HG02840 (cell line): ENCODE measurements at regions not wholly inside any gene's neighbourhood (a gene's known extent, or its start where the extent isn't known, plus 50 kb on each side); places are given as distances from the start of the nearest gene placed in this dataset.

Experiments
- ATAC-seq: cut with Tn5 transposase; IDR thresholded peaks from one replicate; pipeline ENCODE4 v1.9.1; 2021; ENCODE audit warnings: mild to moderate bottlenecking, moderate library complexity, moderate number of reproducible peaks; ENCODE audit not compliant: unreplicated experiment, low FRiP score

DNA sequence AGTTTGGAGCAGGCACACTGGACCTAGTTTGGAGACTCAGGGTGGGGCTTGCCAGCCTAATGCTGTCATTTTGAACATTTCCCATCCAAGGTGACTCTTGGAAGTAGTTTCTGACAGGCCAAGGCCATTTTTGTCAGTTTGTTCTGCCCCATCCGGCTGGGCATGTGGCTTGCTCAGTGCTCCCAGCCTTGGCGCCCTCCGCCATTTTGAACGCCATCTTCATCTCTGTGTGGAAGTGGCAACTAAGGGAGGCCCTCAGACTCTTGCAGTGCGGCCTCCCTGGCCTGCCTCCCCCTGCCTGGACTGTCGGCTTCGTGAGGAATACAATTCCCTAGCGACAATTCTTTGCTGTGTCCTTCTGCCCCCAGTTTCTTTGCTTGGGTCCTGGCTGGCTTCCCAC is 150.6 kb upstream of the RGMA start:
- no peak for ATAC-seq

DNA sequence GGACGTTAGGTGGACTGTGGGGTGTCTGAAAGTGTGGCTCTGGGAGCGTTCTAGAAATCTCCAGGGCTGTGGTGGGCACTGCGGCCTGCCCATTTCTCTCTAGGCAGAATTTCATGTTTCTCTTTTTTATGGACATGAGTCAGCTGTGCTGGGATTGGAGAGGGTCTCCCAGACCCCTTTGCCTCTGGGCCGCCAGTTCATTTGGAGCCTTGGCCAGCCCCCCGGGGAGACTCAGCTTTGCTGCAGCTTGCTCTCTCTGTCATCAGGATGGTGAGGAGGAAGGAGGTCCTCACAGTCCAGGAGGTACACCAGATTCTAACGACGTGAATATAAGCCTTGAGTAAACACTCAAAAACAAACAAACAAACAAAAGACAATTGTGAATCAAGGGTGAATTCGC is 149.6 kb upstream of the RGMA start:
- ATAC-seq = no peak

DNA sequence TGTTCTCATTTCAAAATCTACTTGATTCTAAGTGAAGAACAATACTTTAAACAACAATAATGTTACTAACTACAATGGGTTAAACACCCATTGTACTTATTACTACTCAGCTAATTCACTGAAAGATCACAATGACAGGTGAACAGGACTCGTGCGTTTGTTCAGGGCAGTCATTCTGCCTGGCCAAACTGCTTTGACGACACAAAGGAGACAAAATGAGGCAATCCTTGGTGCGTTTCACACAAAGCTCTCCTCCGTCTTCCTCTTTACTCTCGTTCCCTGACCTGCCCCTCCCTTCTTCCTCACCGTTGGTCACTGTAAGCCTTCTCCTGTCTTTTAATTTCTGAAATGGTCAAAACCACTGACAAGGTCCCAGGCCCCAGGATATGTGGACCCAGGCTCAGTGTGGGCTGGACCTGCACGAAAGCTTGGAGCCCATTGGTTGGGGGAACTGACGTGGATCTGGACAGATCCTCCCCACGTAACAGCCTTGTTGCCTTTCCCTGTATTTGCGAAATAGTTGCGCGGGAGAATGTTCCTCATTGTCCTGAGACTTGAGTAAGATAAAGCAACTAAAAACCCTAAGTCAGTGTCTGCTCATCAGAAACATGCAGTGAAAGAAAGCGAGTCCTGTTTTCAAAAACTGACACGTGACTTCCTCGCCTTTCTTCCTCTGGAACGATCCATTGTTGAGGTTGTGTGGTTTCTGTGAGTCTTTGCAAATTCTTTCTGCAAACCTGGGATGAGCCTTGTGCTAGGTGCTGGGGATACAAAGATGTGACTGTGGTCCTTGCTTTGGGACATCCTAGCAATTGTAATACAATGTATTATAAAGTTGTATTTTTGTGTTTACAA is 147.1 kb upstream of the RGMA start:
- no peak for ATAC-seq

DNA sequence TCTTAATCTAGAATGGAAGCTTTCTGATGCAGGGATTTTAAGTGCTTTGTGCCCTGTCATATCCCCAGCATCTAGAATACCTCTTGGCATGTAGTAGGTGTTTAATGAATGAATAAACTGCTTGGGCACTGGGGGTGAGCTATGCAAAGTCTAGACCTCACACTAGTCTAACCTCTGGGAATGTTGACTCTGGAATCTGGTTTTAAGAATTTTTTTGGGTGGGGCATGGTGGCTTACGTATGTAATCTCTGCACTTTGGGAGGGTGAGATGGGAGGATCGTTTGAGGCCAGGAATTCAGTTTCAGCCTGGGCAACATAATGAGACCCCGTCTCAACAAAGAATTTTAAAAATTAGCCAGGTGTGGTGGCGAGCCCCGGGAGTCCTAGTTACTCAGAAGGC is 146.3 kb upstream of the RGMA start:
- ATAC-seq = no peak

DNA sequence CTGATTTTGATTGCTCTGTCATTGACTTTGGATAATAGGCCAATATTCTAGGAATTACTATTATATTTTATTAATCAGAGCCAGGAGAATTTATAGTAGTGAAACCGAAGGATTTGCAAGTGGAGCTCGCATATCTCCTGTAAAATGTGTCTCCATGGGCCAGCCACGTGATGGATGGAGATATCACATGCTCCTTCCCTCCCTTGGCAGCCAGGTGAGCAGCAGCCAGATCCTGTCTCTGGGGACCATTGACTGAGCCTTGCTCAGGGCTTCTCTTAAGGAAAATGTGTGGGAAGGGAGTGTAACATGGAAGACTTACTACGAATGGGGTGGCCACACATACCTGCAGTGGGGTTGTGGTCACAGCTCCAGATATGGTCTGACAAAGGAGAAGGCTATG is 144.7 kb upstream of the RGMA start:
- no peak for ATAC-seq

DNA sequence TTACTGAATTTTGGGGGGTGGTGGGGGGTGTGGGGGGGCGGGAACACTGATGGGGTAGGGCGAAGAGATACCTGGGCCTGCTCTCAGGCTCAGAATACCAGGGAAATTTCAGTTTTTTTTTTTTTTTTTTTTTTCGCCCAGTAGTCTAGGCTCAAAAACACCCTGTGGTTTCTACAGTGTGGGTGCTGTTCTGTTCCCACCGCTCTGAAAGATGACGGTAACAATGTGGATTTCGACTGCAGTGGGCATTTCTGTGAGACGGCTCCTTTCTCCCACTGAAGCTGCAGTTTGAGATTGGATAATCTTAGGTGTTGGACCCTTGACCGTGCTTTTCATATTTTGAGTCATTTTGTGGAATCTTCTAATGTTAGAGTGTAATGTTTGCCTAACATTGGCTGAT is 143.8 kb upstream of the RGMA start:
- no peak for ATAC-seq

DNA sequence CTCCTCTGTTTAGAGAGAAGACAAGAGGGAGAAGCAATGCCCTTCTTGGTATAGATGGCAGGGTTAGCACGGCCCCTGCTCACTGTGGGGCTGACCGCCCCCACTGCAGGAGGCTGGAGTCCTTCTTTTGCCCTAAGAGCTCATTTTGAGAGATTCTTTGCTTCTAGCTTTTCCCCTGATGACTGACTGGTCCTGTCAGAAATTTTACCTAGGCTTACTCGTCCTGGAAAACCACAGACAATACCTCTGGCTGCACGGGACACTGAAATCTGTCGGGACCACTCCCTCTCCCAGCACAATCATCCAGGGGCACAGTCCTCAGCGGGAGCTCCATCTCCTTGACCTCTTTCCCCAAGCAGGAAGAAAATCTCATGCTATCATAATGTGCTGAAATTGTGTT is 143.0 kb upstream of the RGMA start:
- ATAC-seq = no peak

DNA sequence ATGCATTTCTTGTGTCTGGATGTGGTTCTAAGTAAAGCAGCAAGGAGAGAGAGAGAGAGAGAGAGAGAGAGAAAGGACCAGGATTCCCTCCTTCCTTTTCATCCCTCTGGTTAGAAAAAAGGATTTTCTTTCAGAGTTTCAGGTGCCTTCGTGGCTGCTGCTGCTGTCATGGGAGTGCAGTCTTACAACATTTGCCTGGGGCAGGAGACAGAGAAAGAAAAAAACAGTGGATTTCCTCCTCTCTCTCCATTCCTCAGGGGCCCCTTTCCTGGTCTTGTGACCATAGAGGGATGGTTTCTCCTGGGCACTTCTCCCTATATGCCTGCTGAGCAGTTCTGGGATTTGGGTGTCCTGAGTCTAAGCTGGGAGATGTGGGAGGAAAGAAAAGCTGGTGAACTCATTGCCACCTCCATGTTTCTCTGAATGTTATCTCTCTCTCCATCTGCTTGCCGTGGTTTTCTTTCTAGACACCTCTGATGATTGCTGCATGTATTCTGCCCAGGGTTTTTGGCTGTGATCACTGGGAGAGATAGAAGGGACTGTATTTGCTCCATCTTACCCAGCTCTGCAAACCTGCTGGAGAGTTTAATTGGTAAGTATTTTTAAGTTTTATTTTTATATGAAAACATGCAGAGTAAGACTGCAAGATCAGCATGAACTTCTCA is 142.4 kb upstream of the RGMA start:
- ATAC-seq = no peak

DNA sequence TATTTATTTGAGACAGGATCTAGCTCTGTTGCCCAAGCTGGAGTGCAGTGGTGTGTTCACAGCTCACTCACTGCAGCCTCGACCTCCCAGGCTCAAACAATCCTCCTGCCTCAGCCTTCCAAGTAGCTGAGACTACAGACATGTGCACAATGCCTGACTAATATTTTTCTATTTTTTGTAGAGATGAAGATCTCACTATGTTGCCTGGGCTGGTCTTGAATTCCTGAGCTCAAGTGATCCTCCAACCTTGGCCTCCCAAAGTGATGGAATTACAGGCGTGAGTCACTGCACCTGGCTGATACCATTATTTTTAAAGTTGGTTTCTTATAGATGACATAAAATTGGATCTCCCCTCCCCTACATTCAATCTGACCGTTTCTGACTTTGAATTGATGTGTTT is 139.5 kb upstream of the RGMA start:
- ATAC-seq = no peak

DNA sequence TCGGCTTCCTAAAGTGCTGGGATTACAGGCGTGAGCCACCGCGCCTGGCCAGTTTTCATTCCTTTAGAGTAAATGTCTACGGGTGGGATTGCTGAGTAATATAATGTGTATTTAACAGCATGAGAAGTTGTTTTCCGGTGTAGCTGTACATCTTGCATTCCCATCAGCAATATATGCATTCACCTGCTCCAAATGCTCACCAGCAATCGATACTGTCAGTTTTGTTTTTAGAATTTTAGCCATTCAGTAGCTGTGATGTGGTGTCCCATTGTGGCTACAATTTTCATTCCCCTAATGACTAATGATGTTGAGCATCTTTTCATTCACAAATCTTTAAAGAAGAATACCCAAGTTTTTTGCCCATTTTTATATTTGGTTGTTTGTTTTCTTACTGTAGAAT is 134.8 kb upstream of the RGMA start:
- no peak for ATAC-seq

DNA sequence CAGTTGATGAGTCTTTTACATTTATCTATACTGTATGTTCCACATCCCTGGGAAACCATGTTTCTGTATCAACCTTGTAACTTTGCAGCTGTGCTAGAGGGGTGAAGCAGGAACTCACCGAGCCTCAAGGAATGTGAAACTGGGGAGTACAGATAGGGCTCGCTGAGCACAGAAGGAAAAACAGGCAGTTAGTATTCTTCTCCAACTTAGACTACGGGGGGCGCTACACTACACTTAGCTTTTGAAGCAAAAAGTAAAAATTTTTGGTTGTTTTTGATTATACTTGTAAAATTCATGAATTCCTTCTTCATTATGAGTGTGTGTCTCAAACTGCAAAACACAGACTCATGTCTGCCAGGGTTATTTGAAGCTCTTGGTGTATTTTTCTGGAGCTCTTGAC is 132.7 kb upstream of the RGMA start:
- ATAC-seq = no peak

DNA sequence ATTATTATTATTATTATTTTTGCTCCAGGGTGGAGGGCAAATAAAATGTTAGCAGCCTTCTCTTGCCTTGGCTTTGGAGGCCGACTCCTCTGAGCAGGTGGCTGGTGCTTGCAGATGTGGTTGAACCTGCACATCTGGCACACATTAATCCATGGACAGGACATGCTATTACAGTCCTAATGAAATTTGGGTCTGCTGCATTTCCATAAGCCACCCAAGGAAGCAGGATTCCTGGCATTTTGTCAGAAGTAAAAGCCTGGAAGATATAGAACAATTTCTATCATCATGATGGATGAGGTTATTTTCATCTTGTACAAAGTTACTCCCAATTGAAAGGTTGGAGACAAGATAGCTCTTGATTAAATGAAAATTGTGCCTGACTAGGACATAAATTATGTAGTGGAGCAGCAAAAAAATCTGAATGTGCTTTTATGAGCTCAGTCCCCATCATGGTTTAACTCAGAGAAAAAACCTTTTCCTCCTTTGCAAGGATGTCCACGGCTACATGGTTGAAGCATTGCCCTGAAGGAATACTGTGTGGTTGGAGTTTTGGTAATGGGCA is 130.9 kb upstream of the RGMA start:
- ATAC-seq = no peak

DNA sequence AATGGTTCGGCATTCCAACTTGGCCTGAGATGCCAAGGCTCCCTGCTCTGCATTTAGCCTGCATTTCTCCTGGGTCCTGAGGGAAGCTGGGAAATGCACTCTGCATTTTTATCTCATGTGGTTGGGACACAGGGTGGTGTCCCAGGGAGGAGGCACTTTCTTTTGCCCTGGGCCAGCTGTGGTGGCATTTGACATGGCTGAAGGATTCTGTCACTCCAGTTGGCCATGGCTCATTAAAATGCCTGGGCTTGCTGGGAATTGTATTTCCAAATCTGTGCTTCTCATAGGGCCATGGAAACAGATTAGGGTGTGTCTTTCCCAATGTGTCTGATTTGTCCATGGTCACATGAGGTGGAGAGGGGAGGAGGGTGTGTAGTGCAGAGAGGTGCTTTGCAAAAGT is 128.3 kb upstream of the RGMA start:
- ATAC-seq = no peak

DNA sequence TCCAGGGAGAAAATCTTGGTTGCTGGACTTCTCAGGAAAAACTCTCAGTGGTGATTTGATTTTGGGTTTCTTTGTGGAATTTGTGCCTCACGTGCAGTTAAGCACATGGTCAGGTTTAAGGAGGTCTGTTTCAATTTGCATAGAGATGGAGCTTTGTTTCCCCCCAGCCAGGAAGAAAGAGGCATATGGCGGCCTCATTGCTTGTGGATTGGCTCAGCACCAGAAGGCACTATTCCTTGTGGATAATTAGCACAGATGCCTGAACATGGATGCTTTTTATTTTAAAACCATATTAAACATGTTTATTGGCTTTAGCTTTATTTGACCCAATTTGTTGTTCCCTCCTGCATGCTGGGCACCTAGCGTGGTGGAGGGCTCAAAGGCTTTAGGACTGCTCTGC is 125.1 kb upstream of the RGMA start:
- ATAC-seq = no peak

DNA sequence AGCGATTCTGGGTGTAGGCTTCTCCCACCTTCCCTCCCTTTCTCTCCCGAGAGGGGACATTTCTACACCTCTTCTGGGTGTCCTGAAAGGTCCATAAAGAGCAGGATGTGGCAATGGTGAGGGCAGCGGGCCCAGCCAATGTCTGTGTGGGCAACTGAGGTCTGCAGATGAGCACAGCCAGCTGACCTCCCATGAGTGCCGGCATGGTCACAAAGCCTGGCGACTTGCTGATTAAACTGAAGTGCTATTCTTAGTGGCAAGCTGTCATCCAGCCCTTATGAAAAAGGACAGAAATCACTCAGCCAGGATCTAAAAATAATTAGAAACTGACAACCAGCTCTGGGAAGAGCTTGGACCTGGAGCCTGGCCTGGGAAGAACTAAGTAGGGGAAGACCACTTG is 124.3 kb upstream of the RGMA start:
- no peak for ATAC-seq

DNA sequence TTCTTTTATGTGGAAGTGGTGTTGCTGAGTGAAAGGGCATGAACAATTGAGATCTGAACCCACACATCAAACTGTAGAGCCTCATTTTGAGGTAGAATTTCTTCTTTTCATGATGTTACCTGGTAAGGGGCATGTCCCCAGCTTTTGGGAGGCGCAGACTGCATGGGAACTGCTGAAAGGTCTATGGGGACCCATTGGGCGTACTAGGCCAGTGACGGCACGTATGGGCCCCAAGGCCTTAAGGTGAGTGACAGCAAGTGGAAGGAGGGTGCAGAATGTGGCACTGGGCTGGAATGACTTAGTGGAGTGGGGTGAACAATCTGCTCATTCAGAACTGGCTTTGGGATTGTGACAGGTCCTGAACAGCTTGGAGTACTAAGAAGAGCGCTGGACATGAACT is 123.6 kb upstream of the RGMA start:
- no peak for ATAC-seq

DNA sequence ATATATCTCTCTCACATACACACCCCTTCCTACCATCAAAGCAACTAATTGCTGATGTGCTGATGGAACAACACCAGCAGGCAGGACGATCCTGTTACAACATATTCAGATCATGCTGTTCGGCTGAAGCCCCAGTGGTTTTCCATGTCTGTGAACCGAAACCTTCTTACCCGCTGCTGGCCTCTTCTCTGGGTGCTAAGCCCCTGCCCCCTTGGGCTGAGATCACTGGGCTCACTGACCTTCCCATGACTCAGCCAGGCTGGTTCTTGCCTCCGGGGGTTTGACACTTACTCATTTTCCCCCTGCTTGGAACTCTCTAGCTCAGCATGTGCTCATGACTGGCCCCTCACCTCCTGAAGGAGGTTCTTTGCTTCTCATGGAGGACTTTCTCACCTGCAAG is 122.0 kb upstream of the RGMA start:
- no peak for ATAC-seq

DNA sequence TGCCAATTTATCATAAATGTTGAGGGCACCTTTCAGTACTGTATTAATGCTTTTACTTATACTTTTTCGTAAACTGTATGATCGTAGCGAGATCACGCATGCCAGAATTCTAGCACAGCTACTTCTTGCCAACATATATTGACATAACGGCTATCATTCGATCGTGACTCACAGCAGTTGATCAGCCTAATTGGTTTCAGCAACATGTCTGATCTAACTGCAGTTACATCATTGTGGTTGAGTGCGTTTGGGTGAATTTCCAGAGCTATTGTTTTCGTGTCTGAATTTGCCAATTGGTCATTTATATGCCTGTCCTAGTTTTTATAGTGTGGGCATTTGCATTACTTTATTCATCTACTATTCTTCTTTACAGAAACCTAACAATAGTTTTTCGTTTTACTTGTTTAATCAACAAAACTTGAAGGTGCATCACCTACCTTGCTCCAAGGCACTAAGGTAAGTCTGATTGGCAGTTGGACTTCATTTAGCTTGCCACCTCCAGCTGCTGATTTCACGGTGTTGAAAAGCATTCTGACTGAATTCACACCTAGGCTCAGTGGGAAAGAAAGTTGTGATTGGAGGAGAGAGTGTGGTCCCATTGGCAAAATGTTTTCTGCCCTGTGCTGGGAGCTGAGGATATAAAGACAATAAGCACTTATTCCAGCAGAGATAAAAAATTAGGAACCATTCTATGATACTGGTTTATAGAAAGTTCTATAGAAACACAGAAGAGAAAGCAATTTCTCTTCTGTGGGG is 120.9 kb upstream of the RGMA start:
- ATAC-seq = no peak

DNA sequence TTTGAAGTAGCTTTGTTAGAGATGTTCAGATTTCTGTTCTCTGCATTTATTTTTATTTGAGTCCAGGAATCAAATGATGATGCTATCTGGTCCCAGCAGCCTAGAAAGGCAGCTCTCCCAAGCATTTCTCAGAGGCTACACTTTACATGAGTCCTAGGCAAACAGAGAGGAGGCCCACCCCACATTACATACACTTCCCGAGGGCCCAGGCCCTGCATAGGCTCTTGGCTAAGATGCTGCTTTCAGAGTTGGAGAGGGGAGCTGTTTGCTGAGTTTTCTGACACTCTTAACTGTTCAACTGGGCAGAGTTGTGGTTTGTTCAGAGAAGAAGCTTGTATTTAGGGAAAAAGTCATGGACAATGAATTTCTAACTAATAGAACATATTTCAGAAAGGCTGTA is 117.9 kb upstream of the RGMA start:
- no peak for ATAC-seq

DNA sequence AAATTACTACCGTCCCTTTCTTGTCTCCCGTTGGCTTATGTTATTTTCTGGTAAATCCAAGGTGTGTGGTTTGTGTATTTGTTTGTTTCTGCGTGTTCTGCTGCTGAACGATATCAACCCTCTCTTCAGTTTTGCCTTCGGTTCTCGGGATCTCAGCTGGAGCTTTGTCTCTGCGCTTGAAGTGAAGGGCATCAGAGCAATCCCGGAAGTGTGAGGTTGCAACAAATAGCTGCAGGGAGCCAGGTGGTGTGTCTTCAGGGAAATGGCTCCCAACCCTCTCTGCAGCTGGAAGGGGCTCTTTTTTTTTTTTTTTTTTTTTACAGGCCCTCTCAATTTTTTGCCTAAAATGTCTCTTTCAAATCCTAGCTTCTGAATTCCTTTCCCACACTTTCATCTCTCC is 116.4 kb upstream of the RGMA start:
- ATAC-seq = no peak

DNA sequence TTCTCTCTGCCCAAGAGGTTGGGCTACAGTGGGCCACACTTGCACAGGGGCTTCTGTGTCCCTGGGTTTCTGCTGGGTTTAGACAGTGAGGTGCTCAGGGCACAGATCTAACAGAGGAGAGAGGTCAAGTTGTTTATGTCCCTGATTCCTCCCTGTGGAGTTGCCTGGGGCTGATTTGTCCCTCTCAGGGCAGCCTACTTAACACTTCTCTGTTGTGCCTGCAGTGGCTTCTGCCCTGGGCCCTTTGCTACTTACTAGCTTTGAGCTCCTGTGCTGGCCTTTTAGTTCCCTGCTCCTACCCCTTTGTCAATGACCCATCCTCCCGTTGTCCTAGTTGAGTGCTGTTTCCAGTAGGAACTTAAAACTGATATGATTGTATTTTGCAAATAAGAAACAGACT is 114.0 kb upstream of the RGMA start:
- no peak for ATAC-seq
